Endothelial cell of umbilical vein (primary cell): ENCODE measurements at regions not wholly inside any gene's neighbourhood (a gene's known extent, or its start where the extent isn't known, plus 50 kb on each side); places are given as distances from the start of the nearest gene placed in this dataset.

Experiments
- BruUV-seq: library from RNA; stranded (reverse); fragments of 400-500 nt; replicated peaks from 2 replicates; lab custom pipeline; 2021; lab: Mats Ljungman, UMichigan
- CTCF ChIA-PET: fragments of 300-600, 350-600 bp; sonication (Branson Sonifier 250); formaldehyde crosslinking; loops from one replicate; lab custom pipeline; 2021; ENCODE audit warnings: antibody characterized with exemption, inconsistent platforms; lab: Charles Lee
- POLR2A ChIA-PET: fragments of 300-600, 350-600 bp; sonication (Branson Sonifier 250); formaldehyde crosslinking; loops from one replicate; lab custom pipeline; 2021; ENCODE audit warnings: antibody characterized with exemption, inconsistent platforms; lab: Charles Lee
- DNase-seq: peaks from one replicate; pipeline ENCODE4 v3.0.0-alpha.2; 2011; ENCODE audit warnings: low read depth, low spot score
- FAIRE-seq: peaks from 2 replicates; lab custom pipeline; 2011; peaks lifted over from hg19 to GRCh38; lab: Jason Lieb, UNC
- H2AFZ ChIP-seq: 2 replicates; pipeline ENCODE4 v1.6.0; 2012; ENCODE audit warnings: low read depth, low read length, control low read depth, inconsistent platforms
- H3K27ac ChIP-seq: 2 replicates; pipeline ENCODE4 v1.5.1; 2011; ENCODE audit warnings: low read depth, mild to moderate bottlenecking, control low read depth, low read length, moderate library complexity; ENCODE audit not compliant: insufficient read depth
- H3K27me3 ChIP-seq, 2 experiments: 2 replicates each; pipeline versions ENCODE4 v1.6.0 to v1.6.1; 2011; ENCODE audit warnings: low read length in 2 of 2, mixed read lengths in 1 of 2; ENCODE audit not compliant: control insufficient read depth in 2 of 2, insufficient read depth in 2 of 2
- H3K36me3 ChIP-seq, 2 experiments: 2 replicates in 1 of 2; 3 replicates in 1 of 2; pipeline ENCODE4 v1.5.1; 2011; ENCODE audit warnings: low read length in 2 of 2, mild to moderate bottlenecking in 1 of 2, moderate library complexity in 1 of 2; ENCODE audit not compliant: control insufficient read depth in 2 of 2, insufficient read depth in 2 of 2; ENCODE audit errors: extremely low read depth in 1 of 2
- H3K4me1 ChIP-seq: 3 replicates; pipeline ENCODE4 v1.5.1; 2011; ENCODE audit warnings: mild to moderate bottlenecking, low read length; ENCODE audit not compliant: control insufficient read depth, insufficient read depth; ENCODE audit errors: extremely low read depth
- H3K4me2 ChIP-seq: 2 replicates; pipeline ENCODE4 v1.6.1; 2011; ENCODE audit warnings: low read length, control low read depth, mixed read lengths; ENCODE audit not compliant: insufficient read depth
- H3K4me3 ChIP-seq, 3 experiments: fragments of 200-600 bp in 1 of 3; sonication (generic), shearing (Covaris generic) in 1 of 3; replicated peaks in 1 of 3; 2 replicates each; pipeline ENCODE4 v1.5.1; 2011 to 2016; ENCODE audit warnings: control low read depth in 3 of 3, low read length in 3 of 3, mild to moderate bottlenecking in 2 of 3, inconsistent platforms in 1 of 3, low read depth in 1 of 3, moderate library complexity in 1 of 3; ENCODE audit not compliant: insufficient read depth in 1 of 3
- H3K79me2 ChIP-seq: 2 replicates; pipeline ENCODE4 v1.6.0; 2012; ENCODE audit warnings: low read length, inconsistent platforms; ENCODE audit not compliant: control insufficient read depth, insufficient read depth
- H3K9ac ChIP-seq: replicated peaks from 2 replicates; pipeline ENCODE3; 2011; ENCODE audit warnings: low read length, control low read depth; ENCODE audit not compliant: insufficient read depth; ENCODE audit errors: extremely low read depth
- H3K9me1 ChIP-seq: replicated peaks from 3 replicates; pipeline ENCODE4 v1.6.0; 2011; ENCODE audit warnings: mild to moderate bottlenecking, low read length; ENCODE audit not compliant: control insufficient read depth, insufficient read depth; ENCODE audit errors: extremely low read depth
- H3K9me3 ChIP-seq: replicated peaks from 2 replicates; pipeline ENCODE4 v1.5.1; 2012; ENCODE audit warnings: low read length, inconsistent platforms; ENCODE audit not compliant: control insufficient read depth, insufficient read depth
- H4K20me1 ChIP-seq: replicated peaks from 2 replicates; pipeline ENCODE3; 2011; ENCODE audit warnings: mild to moderate bottlenecking, low read length; ENCODE audit not compliant: control insufficient read depth, insufficient read depth; ENCODE audit errors: extremely low read depth
- CTCF ChIP-seq, 2 donors: IDR thresholded peaks; 1 replicate in 1 of 2; 2 replicates in 1 of 2; pipeline ENCODE4 v1.5.1; 2011; ENCODE audit warnings: low read length in 2 of 2, mild to moderate bottlenecking in 2 of 2, moderate library complexity in 2 of 2, control low read depth in 1 of 2, inconsistent platforms in 1 of 2, low read depth in 1 of 2; ENCODE audit not compliant: insufficient read depth in 1 of 2; ENCODE audit errors: extremely low read depth in 1 of 2
- EZH2 ChIP-seq: IDR thresholded peaks from 2 replicates; pipeline ENCODE4 v1.6.1; 2012; ENCODE audit warnings: borderline replicate concordance, low read depth, mild to moderate bottlenecking, moderate library complexity, low read length, inconsistent platforms; ENCODE audit not compliant: severe bottlenecking
- FOS ChIP-seq: IDR thresholded peaks from 2 replicates; pipeline ENCODE4 v1.6.1; 2011; ENCODE audit warnings: mild to moderate bottlenecking, low read length, moderate library complexity, borderline replicate concordance; ENCODE audit not compliant: insufficient read depth
- GATA2 ChIP-seq: IDR thresholded peaks from 2 replicates; pipeline ENCODE4 v1.7.0; 2011; ENCODE audit warnings: low read depth, mild to moderate bottlenecking, moderate library complexity, mixed read lengths, low read length; ENCODE audit not compliant: insufficient read length, insufficient read depth
- JUN ChIP-seq: IDR thresholded peaks from 2 replicates; pipeline ENCODE4 v1.6.1; 2011; ENCODE audit warnings: borderline replicate concordance, low read depth; ENCODE audit not compliant: insufficient read length, insufficient read depth
- MAX ChIP-seq: IDR thresholded peaks from 2 replicates; pipeline ENCODE4 v1.6.1; 2011; ENCODE audit not compliant: insufficient read depth, insufficient read length
- MYC ChIP-seq: IDR thresholded peaks from one replicate; pipeline ENCODE4 v1.6.1; 2011; ENCODE audit warnings: mild to moderate bottlenecking, low read depth, low read length
- POLR2A ChIP-seq: IDR thresholded peaks from 2 replicates; pipeline ENCODE4 v1.6.1; 2012; ENCODE audit warnings: low read depth, mild to moderate bottlenecking, control low read depth, low read length
- POLR2AphosphoS5 ChIP-seq: IDR thresholded peaks from 2 replicates; pipeline ENCODE4 v1.6.1; 2012; ENCODE audit warnings: low read depth, mild to moderate bottlenecking, control low read depth, low read length, moderate library complexity; ENCODE audit not compliant: insufficient read depth
- dilution Hi-C: fragments of 300-500 bp; cut with MboI; formaldehyde crosslinking; loops from one replicate; pipeline ENCODE4 v1.15.0; 2019; ENCODE audit warnings: low sequenced_read_pairs; ENCODE audit not compliant: extremely low pct_ligation_motif_present
- intact Hi-C: fragments of 100-400 bp; cut with micrococcal nuclease; formaldehyde crosslinking; loops from one replicate; pipeline ENCODE4 v1.10.0; 2022

GRCh38 chr18:30446605-30447004 lies 595.9 kb downstream of the DSC3 start:
- Histone ChIP-seq H3K79me2 (no peaks in the 10 kb centered on the region), H3K36me3 (no peaks in the 10 kb centered on the region), H2AFZ (no peak overlapping the region), H3K4me3 (no peak overlapping the region), H4K20me1 (no peaks in the 10 kb centered on the region), H3K9me1 (no peaks in the 10 kb centered on the region), H3K9me3 (no peaks in the 10 kb centered on the region), H3K4me2 (no peak overlapping the region), H3K4me1 (no peaks in the 10 kb centered on the region), H3K27ac (no peak overlapping the region), H3K27me3 (no peaks in the 10 kb centered on the region), H3K9ac (no peak overlapping the region)
- DNase-seq, result no peak
- ChIA-PET POLR2A (no interaction called here), CTCF (no interaction called here)
- BruUV-seq, result no TSS peak
- TF ChIP-seq POLR2AphosphoS5 (no peak), MYC (no peak), MAX (no peak), JUN (no peak)
- intact Hi-C loops (no loop called here), dilution Hi-C loops (no loop called here)
- FAIRE-seq, result no peak

- dilution Hi-C loops (no loop called here), intact Hi-C loops (no loop called here)
- Histone ChIP-seq H3K36me3 (no peaks in the 10 kb centered on the region), H3K4me2 (no peak overlapping the region), H3K79me2 (no peaks in the 10 kb centered on the region), H3K27ac (no peak overlapping the region), H3K27me3 (no peaks in the 10 kb centered on the region), H2AFZ (no peak overlapping the region), H3K9me3 (no peaks in the 10 kb centered on the region), H3K9ac (no peak overlapping the region), H4K20me1 (no peaks in the 10 kb centered on the region), H3K9me1 (no peaks in the 10 kb centered on the region), H3K4me1 (no peaks in the 10 kb centered on the region), H3K4me3 (no peak overlapping the region)
- no peak for TF ChIP-seq JUN
- TF ChIP-seq MAX, result no peak
- TF ChIP-seq GATA2, result no peak
- TF ChIP-seq CTCF (IDR thresholded peaks at IDR 0.05; ENCODE audit: extremely low read depth in 1 of 2, insufficient read depth in 1 of 2, low read depth in 1 of 2, low read length in 2 of 2), result no peak
- TF ChIP-seq EZH2, result no peak
- no peak for TF ChIP-seq FOS
- TF ChIP-seq POLR2AphosphoS5, result no peak
- TF ChIP-seq MYC, result no peak
- no peak for TF ChIP-seq POLR2A
- no peak for DNase-seq
- ChIA-PET POLR2A (no interaction called here), CTCF (no interaction called here)
- BruUV-seq, result no TSS peak
- no peak for FAIRE-seq
Measured at GRCh38 chr18:30444544-30444943, 598.0 kb downstream of the DSC3 start.
